Endothelial cell of umbilical vein (primary cell): ENCODE measurements at regions not wholly inside any gene's neighbourhood (a gene's known extent, or its start where the extent isn't known, plus 50 kb on each side); places are given as distances from the start of the nearest gene placed in this dataset.

Source experiments
- BruUV-seq: library from RNA; stranded (reverse); fragments of 400-500 nt; replicated peaks from 2 replicates; lab custom pipeline; 2021; lab: Mats Ljungman, UMichigan
- CTCF ChIA-PET: fragments of 300-600, 350-600 bp; sonication (Branson Sonifier 250); formaldehyde crosslinking; loops from one replicate; lab custom pipeline; 2021; ENCODE audit warnings: antibody characterized with exemption, inconsistent platforms; lab: Charles Lee
- POLR2A ChIA-PET: fragments of 300-600, 350-600 bp; sonication (Branson Sonifier 250); formaldehyde crosslinking; loops from one replicate; lab custom pipeline; 2021; ENCODE audit warnings: antibody characterized with exemption, inconsistent platforms; lab: Charles Lee
- DNase-seq: peaks from one replicate; pipeline ENCODE4 v3.0.0-alpha.2; 2011; ENCODE audit warnings: low read depth, low spot score
- FAIRE-seq: peaks from 2 replicates; lab custom pipeline; 2011; peaks lifted over from hg19 to GRCh38; lab: Jason Lieb, UNC
- H2AFZ ChIP-seq: 2 replicates; pipeline ENCODE4 v1.6.0; 2012; ENCODE audit warnings: low read depth, low read length, control low read depth, inconsistent platforms
- H3K27ac ChIP-seq: 2 replicates; pipeline ENCODE4 v1.5.1; 2011; ENCODE audit warnings: low read depth, mild to moderate bottlenecking, control low read depth, low read length, moderate library complexity; ENCODE audit not compliant: insufficient read depth
- H3K27me3 ChIP-seq, 2 experiments: 2 replicates each; pipeline versions ENCODE4 v1.6.0 to v1.6.1; 2011; ENCODE audit warnings: low read length in 2 of 2, mixed read lengths in 1 of 2; ENCODE audit not compliant: control insufficient read depth in 2 of 2, insufficient read depth in 2 of 2
- H3K36me3 ChIP-seq, 2 experiments: 2 replicates in 1 of 2; 3 replicates in 1 of 2; pipeline ENCODE4 v1.5.1; 2011; ENCODE audit warnings: low read length in 2 of 2, mild to moderate bottlenecking in 1 of 2, moderate library complexity in 1 of 2; ENCODE audit not compliant: control insufficient read depth in 2 of 2, insufficient read depth in 2 of 2; ENCODE audit errors: extremely low read depth in 1 of 2
- H3K4me1 ChIP-seq: 3 replicates; pipeline ENCODE4 v1.5.1; 2011; ENCODE audit warnings: mild to moderate bottlenecking, low read length; ENCODE audit not compliant: control insufficient read depth, insufficient read depth; ENCODE audit errors: extremely low read depth
- H3K4me2 ChIP-seq: 2 replicates; pipeline ENCODE4 v1.6.1; 2011; ENCODE audit warnings: low read length, control low read depth, mixed read lengths; ENCODE audit not compliant: insufficient read depth
- H3K4me3 ChIP-seq, 3 experiments: fragments of 200-600 bp in 1 of 3; sonication (generic), shearing (Covaris generic) in 1 of 3; replicated peaks in 1 of 3; 2 replicates each; pipeline ENCODE4 v1.5.1; 2011 to 2016; ENCODE audit warnings: control low read depth in 3 of 3, low read length in 3 of 3, mild to moderate bottlenecking in 2 of 3, inconsistent platforms in 1 of 3, low read depth in 1 of 3, moderate library complexity in 1 of 3; ENCODE audit not compliant: insufficient read depth in 1 of 3
- H3K79me2 ChIP-seq: 2 replicates; pipeline ENCODE4 v1.6.0; 2012; ENCODE audit warnings: low read length, inconsistent platforms; ENCODE audit not compliant: control insufficient read depth, insufficient read depth
- H3K9ac ChIP-seq: replicated peaks from 2 replicates; pipeline ENCODE3; 2011; ENCODE audit warnings: low read length, control low read depth; ENCODE audit not compliant: insufficient read depth; ENCODE audit errors: extremely low read depth
- H3K9me1 ChIP-seq: replicated peaks from 3 replicates; pipeline ENCODE4 v1.6.0; 2011; ENCODE audit warnings: mild to moderate bottlenecking, low read length; ENCODE audit not compliant: control insufficient read depth, insufficient read depth; ENCODE audit errors: extremely low read depth
- H3K9me3 ChIP-seq: replicated peaks from 2 replicates; pipeline ENCODE4 v1.5.1; 2012; ENCODE audit warnings: low read length, inconsistent platforms; ENCODE audit not compliant: control insufficient read depth, insufficient read depth
- H4K20me1 ChIP-seq: replicated peaks from 2 replicates; pipeline ENCODE3; 2011; ENCODE audit warnings: mild to moderate bottlenecking, low read length; ENCODE audit not compliant: control insufficient read depth, insufficient read depth; ENCODE audit errors: extremely low read depth
- CTCF ChIP-seq, 2 donors: IDR thresholded peaks; 1 replicate in 1 of 2; 2 replicates in 1 of 2; pipeline ENCODE4 v1.5.1; 2011; ENCODE audit warnings: low read length in 2 of 2, mild to moderate bottlenecking in 2 of 2, moderate library complexity in 2 of 2, control low read depth in 1 of 2, inconsistent platforms in 1 of 2, low read depth in 1 of 2; ENCODE audit not compliant: insufficient read depth in 1 of 2; ENCODE audit errors: extremely low read depth in 1 of 2
- EZH2 ChIP-seq: IDR thresholded peaks from 2 replicates; pipeline ENCODE4 v1.6.1; 2012; ENCODE audit warnings: borderline replicate concordance, low read depth, mild to moderate bottlenecking, moderate library complexity, low read length, inconsistent platforms; ENCODE audit not compliant: severe bottlenecking
- FOS ChIP-seq: IDR thresholded peaks from 2 replicates; pipeline ENCODE4 v1.6.1; 2011; ENCODE audit warnings: mild to moderate bottlenecking, low read length, moderate library complexity, borderline replicate concordance; ENCODE audit not compliant: insufficient read depth
- GATA2 ChIP-seq: IDR thresholded peaks from 2 replicates; pipeline ENCODE4 v1.7.0; 2011; ENCODE audit warnings: low read depth, mild to moderate bottlenecking, moderate library complexity, mixed read lengths, low read length; ENCODE audit not compliant: insufficient read length, insufficient read depth
- JUN ChIP-seq: IDR thresholded peaks from 2 replicates; pipeline ENCODE4 v1.6.1; 2011; ENCODE audit warnings: borderline replicate concordance, low read depth; ENCODE audit not compliant: insufficient read length, insufficient read depth
- MAX ChIP-seq: IDR thresholded peaks from 2 replicates; pipeline ENCODE4 v1.6.1; 2011; ENCODE audit not compliant: insufficient read depth, insufficient read length
- MYC ChIP-seq: IDR thresholded peaks from one replicate; pipeline ENCODE4 v1.6.1; 2011; ENCODE audit warnings: mild to moderate bottlenecking, low read depth, low read length
- POLR2A ChIP-seq: IDR thresholded peaks from 2 replicates; pipeline ENCODE4 v1.6.1; 2012; ENCODE audit warnings: low read depth, mild to moderate bottlenecking, control low read depth, low read length
- POLR2AphosphoS5 ChIP-seq: IDR thresholded peaks from 2 replicates; pipeline ENCODE4 v1.6.1; 2012; ENCODE audit warnings: low read depth, mild to moderate bottlenecking, control low read depth, low read length, moderate library complexity; ENCODE audit not compliant: insufficient read depth
- dilution Hi-C: fragments of 300-500 bp; cut with MboI; formaldehyde crosslinking; loops from one replicate; pipeline ENCODE4 v1.15.0; 2019; ENCODE audit warnings: low sequenced_read_pairs; ENCODE audit not compliant: extremely low pct_ligation_motif_present
- intact Hi-C: fragments of 100-400 bp; cut with micrococcal nuclease; formaldehyde crosslinking; loops from one replicate; pipeline ENCODE4 v1.10.0; 2022

GRCh38 chr16:62876133-62876532, 839.9 kb upstream of the CDH8 start:
- Histone ChIP-seq H2AFZ (no peak overlapping the region), H3K4me2 (no peak overlapping the region), H3K4me1 (no peaks in the 10 kb centered on the region), H3K9me1 (no peaks in the 10 kb centered on the region), H3K36me3 (no peaks in the 10 kb centered on the region), H3K4me3 (no peak overlapping the region), H3K9me3 (no peaks in the 10 kb centered on the region), H3K27ac (no peak overlapping the region), H4K20me1 (no peaks in the 10 kb centered on the region), H3K79me2 (no peaks in the 10 kb centered on the region), H3K27me3 (no peaks in the 10 kb centered on the region), H3K9ac (no peak overlapping the region)
- TF ChIP-seq POLR2AphosphoS5: no peak
- TF ChIP-seq CTCF (IDR thresholded peaks at IDR 0.05; ENCODE audit: extremely low read depth in 1 of 2, insufficient read depth in 1 of 2, low read depth in 1 of 2, low read length in 2 of 2): no peak
- TF ChIP-seq JUN: no peak
- no peak for TF ChIP-seq POLR2A
- TF ChIP-seq GATA2: no peak
- no peak for TF ChIP-seq EZH2
- TF ChIP-seq MYC: no peak
- no peak for TF ChIP-seq FOS
- no peak for TF ChIP-seq MAX
- CTCF ChIA-PET: no interaction called here
- intact Hi-C loops (no loop called here), dilution Hi-C loops (no loop called here)
- POLR2A ChIA-PET: no interaction called here
- FAIRE-seq (no peak), DNase-seq (no peak)
- no TSS peak for BruUV-seq
